Adrenal gland (tissue), 5 donors: ENCODE measurements at regions not wholly inside any gene's neighbourhood (a gene's known extent, or its start where the extent isn't known, plus 50 kb on each side); places are given as distances from the start of the nearest gene placed in this dataset.

Experiments
- POLR2A ChIP-seq, 2 donors: fragments of 450-650 bp; IDR thresholded peaks; one replicate each; pipeline ENCODE4 v1.6.1; 2017; ENCODE audit warnings: antibody characterized with exemption in 2 of 2, mild to moderate bottlenecking in 2 of 2, moderate library complexity in 1 of 2
- TF ChIP-seq, protein P1 (sequence below), 6 experiments: fragments of 450-650 bp in 4 of 6; fragments of 200-600 bp in 2 of 6; sonication (generic) in 1 of 6; IDR thresholded peaks; 1 replicate in 5 of 6; 2 replicates in 1 of 6; pipeline versions ENCODE4 v1.5.1 to v1.8.0; 2016 to 2021; ENCODE audit warnings: antibody characterized with exemption in 6 of 6, mild to moderate bottlenecking in 2 of 6, moderate library complexity in 1 of 6
- donor health status: DM: no; HTN: no; CAD: no.

DNA sequence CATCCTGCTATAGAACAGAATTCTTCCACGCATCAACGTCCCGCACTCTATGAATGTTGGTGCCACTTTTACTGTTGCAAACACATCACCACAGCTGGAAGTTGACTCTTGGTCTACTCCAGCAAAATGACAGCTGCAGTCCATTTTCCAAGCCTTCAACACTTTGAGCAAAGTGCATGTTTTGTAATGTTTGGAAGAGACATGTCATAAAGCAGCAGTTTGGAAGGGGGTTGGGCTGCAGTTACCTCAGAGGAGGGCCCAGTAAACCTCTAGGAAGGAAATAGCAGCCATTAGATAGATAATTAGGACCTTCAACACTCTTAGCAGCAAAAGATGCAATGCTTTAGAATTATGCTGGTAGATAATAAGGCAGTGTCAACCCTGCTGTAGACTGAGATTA lies 323.6 kb downstream of the TDRD3 start:
- TF ChIP-seq, protein P1, sequence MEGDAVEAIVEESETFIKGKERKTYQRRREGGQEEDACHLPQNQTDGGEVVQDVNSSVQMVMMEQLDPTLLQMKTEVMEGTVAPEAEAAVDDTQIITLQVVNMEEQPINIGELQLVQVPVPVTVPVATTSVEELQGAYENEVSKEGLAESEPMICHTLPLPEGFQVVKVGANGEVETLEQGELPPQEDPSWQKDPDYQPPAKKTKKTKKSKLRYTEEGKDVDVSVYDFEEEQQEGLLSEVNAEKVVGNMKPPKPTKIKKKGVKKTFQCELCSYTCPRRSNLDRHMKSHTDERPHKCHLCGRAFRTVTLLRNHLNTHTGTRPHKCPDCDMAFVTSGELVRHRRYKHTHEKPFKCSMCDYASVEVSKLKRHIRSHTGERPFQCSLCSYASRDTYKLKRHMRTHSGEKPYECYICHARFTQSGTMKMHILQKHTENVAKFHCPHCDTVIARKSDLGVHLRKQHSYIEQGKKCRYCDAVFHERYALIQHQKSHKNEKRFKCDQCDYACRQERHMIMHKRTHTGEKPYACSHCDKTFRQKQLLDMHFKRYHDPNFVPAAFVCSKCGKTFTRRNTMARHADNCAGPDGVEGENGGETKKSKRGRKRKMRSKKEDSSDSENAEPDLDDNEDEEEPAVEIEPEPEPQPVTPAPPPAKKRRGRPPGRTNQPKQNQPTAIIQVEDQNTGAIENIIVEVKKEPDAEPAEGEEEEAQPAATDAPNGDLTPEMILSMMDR (IDR thresholded peaks at IDR 0.05) = no peak
- TF ChIP-seq POLR2A (IDR thresholded peaks at IDR 0.05) = no peak
